Hepatocyte (in vitro differentiated cells): ENCODE measurements at regions not wholly inside any gene's neighbourhood (a gene's known extent, or its start where the extent isn't known, plus 50 kb on each side); places are given as distances from the start of the nearest gene placed in this dataset.

Experiments
- DNase-seq: peaks from one replicate; pipeline ENCODE4 v3.0.0-alpha.2; 2016; ENCODE audit warnings: low spot score
- H2AFZ ChIP-seq: fragments of 200-600 bp; sonication (generic); 2 replicates; pipeline ENCODE4 v1.6.0; 2016; ENCODE audit warnings: antibody characterized with exemption, mild to moderate bottlenecking
- H3K27ac ChIP-seq: fragments of 200-600 bp; sonication (generic); 2 replicates; pipeline ENCODE4 v1.5.1; 2016; ENCODE audit warnings: mild to moderate bottlenecking
- H3K27me3 ChIP-seq: fragments of 200-600 bp; sonication (generic); 2 replicates; pipeline ENCODE4 v1.6.1; 2016
- H3K36me3 ChIP-seq: fragments of 200-600 bp; sonication (generic); replicated peaks from 2 replicates; pipeline ENCODE4 v1.5.1; 2016; ENCODE audit warnings: low read depth; ENCODE audit not compliant: insufficient read depth
- H3K4me1 ChIP-seq: fragments of 200-600 bp; sonication (generic); 2 replicates; pipeline ENCODE4 v1.5.1; 2016; ENCODE audit warnings: mild to moderate bottlenecking, moderate library complexity; ENCODE audit not compliant: insufficient read depth
- H3K4me2 ChIP-seq: fragments of 200-600 bp; sonication (generic); 2 replicates; pipeline ENCODE4 v1.6.0; 2016
- H3K4me3 ChIP-seq: fragments of 200-600 bp; sonication (generic); 2 replicates; pipeline ENCODE4 v1.5.1; 2016; ENCODE audit warnings: mild to moderate bottlenecking
- H3K79me2 ChIP-seq: fragments of 200-600 bp; sonication (generic); 2 replicates; pipeline ENCODE4 v1.6.0; 2017; ENCODE audit warnings: mild to moderate bottlenecking
- H3K9me2 ChIP-seq: fragments of 200-600 bp; sonication (generic); replicated peaks from 2 replicates; pipeline ENCODE4 v1.6.0; 2017; ENCODE audit warnings: mild to moderate bottlenecking; ENCODE audit not compliant: insufficient read depth
- H3K9me3 ChIP-seq: fragments of 200-600 bp; sonication (generic); 2 replicates; pipeline ENCODE4 v1.5.1; 2016; ENCODE audit warnings: low read depth, mild to moderate bottlenecking
- H4K20me1 ChIP-seq: fragments of 200-600 bp; sonication (generic); 2 replicates; pipeline ENCODE4 v1.6.0; 2016; ENCODE audit warnings: mild to moderate bottlenecking; ENCODE audit not compliant: insufficient read depth, poor library complexity, severe bottlenecking
- CTCF ChIP-seq: fragments of 200-600 bp; sonication (generic); IDR thresholded peaks from 2 replicates; pipeline ENCODE4 v1.5.1; 2016; ENCODE audit warnings: antibody characterized with exemption, mild to moderate bottlenecking; ENCODE audit not compliant: poor library complexity
- EZH2 ChIP-seq: fragments of 200-600 bp; sonication (generic); IDR thresholded peaks from 2 replicates; pipeline ENCODE4 v1.6.1; 2016; ENCODE audit warnings: antibody characterized with exemption, mild to moderate bottlenecking, borderline replicate concordance
- EZH2phosphoT487 ChIP-seq: fragments of 200-600 bp; sonication (generic); IDR thresholded peaks from one replicate; pipeline ENCODE4 v1.6.1; 2018; ENCODE audit warnings: antibody characterized with exemption, mild to moderate bottlenecking, low read depth, moderate library complexity; ENCODE audit not compliant: unreplicated experiment, severe bottlenecking
- WGBS: methylation state at CpG from one replicate; pipeline ENCODE4 v1.1.6; 2016; ENCODE audit warnings: low lambda C conversion rate; ENCODE audit errors: missing lambda C conversion rate; 5-methylcytosine and 5-hydroxymethylcytosine counted together

- 35% methylated on average over 5 of the region's 5 CpGs for WGBS
- H3K4me3 ChIP-seq: no peak overlapping the region
- H3K27me3 ChIP-seq: no peaks in the 10 kb centered on the region
- peak overlapping the region; percentile 62 for H2AFZ ChIP-seq
- H3K9me3 ChIP-seq: no peaks in the 10 kb centered on the region
- H3K4me2 ChIP-seq: peak overlapping the region; percentile 79
- H3K36me3 ChIP-seq: no peaks in the 10 kb centered on the region
- peak; percentile 12 for DNase-seq
- H3K79me2 ChIP-seq: no peaks in the 10 kb centered on the region
- H3K9me2 ChIP-seq: no peaks in the 10 kb centered on the region
- peaks cover 4% of the 10 kb centered on the region for H3K4me1 ChIP-seq
- no peak overlapping the region for H3K27ac ChIP-seq
- H4K20me1 ChIP-seq: no peaks in the 10 kb centered on the region
- TF ChIP-seq EZH2 (no peak), EZH2phosphoT487 (no peak), CTCF (no peak)
Measured at GRCh38 chr3:115513416-115513800, 109.9 kb upstream of the GAP43 start.

DNA sequence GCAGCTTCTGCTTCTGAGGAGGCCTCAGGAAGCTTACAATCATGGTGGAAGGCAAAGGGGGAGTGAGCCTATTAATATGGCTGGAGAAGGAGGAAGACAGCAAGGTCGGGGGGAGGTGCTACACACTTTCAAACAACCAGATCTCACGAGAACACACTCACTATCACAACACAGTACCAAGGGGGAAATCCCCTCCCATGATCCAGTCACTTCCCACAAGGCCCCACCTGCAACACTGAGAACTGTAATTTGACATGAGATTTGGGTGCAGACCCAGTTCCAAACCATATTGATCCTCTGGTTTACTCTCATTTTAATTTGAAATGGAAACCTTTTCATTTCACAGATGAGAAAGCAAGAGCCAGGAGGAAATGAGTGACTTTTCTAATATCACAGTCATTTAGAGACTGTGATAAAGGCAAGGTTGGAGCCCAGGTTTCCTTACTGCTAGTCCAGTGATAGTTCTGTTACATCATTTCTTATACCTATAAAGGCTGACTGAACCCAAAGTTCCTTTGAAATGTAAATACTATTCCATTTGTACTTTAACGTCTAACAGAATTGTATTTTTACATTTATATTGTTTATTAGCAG lies 105.8 kb upstream of the GAP43 start:
- H3K9me2 ChIP-seq: no peaks in the 10 kb centered on the region
- WGBS: 73% methylated on average over 3 of the region's 3 CpGs
- no peak for DNase-seq

DNA sequence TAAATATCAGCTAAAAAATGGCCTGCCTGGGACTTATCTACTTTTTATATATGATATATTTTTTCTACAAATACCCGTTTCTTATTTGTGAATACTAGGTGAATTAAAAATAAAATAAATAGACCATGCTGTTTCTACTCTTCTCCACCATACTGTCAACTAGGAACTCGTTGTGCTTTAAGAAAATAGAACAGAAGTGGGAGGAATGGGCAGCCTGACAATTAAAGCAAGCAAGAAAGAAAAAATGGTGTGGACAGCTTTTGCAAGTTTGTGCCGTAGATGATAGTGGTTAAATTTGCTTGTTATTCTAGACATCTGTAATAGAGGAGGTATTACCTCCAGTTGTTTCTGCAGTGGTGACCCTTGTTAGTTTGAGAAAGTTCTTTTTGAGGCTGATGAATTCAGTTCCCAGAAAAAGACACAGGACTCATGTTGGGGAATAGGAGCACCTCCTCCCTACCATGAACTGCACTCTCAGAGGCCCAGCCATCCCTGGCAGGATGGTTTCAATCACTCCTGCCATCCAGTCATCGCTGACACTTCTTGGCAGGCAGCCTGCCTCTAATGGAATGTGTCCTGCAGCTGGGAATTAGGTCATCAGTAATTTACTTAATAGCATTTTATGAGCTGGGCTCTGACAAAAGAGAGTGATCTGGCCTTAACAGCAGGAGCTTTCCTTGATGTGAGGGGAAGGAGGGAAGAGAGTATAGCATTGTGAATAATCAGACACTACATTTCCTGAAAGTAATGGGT lies 105.0 kb upstream of the GAP43 start:
- Histone ChIP-seq H3K4me2 (no peak overlapping the region), H3K9me2 (no peaks in the 10 kb centered on the region), H3K27ac (no peak overlapping the region), H3K36me3 (no peaks in the 10 kb centered on the region), H3K9me3 (no peaks in the 10 kb centered on the region), H3K79me2 (no peaks in the 10 kb centered on the region), H4K20me1 (no peaks in the 10 kb centered on the region), H2AFZ (no peak overlapping the region), H3K4me3 (no peak overlapping the region), H3K4me1 (peaks cover 4% of the 10 kb centered on the region), H3K27me3 (no peaks in the 10 kb centered on the region)
- WGBS: 50% methylated on average over 4 of the region's 4 CpGs
- TF ChIP-seq CTCF (no peak), EZH2 (no peak), EZH2phosphoT487 (no peak)
- DNase-seq: peak; percentile 58

More for the DNA sequence above, 105.8 kb upstream of the GAP43 start:
- H3K4me1 ChIP-seq: peaks cover 4% of the 10 kb centered on the region
- H3K79me2 ChIP-seq: no peaks in the 10 kb centered on the region
- H3K4me3 ChIP-seq: no peak overlapping the region
- H2AFZ ChIP-seq: no peak overlapping the region
- H3K36me3 ChIP-seq: no peaks in the 10 kb centered on the region
- no peaks in the 10 kb centered on the region for H3K27me3 ChIP-seq
- H3K27ac ChIP-seq: no peak overlapping the region
- no peaks in the 10 kb centered on the region for H4K20me1 ChIP-seq
- no peak overlapping the region for H3K4me2 ChIP-seq
- TF ChIP-seq EZH2: no peak
- TF ChIP-seq CTCF: no peak
- H3K9me3 ChIP-seq: no peaks in the 10 kb centered on the region
